ENCODE measurements at regions not wholly inside any gene's neighbourhood (a gene's known extent, or its start where the extent isn't known, plus 50 kb on each side); places are given as distances from the start of the nearest gene placed in this dataset.

- TF ChIP-seq POLR2A (IDR thresholded peaks at IDR 0.05) = no peak
- TF ChIP-seq CTCF (IDR thresholded peaks at IDR 0.05) = no peak
These were observed 191.8 kb downstream of the NXNL2 start for GRCh38 chr9:88726803-88727202.

Measured in lower leg skin (tissue), 3 donors.